ENCODE measurements at regions not wholly inside any gene's neighbourhood (a gene's known extent, or its start where the extent isn't known, plus 50 kb on each side); places are given as distances from the start of the nearest gene placed in this dataset.

DNA sequence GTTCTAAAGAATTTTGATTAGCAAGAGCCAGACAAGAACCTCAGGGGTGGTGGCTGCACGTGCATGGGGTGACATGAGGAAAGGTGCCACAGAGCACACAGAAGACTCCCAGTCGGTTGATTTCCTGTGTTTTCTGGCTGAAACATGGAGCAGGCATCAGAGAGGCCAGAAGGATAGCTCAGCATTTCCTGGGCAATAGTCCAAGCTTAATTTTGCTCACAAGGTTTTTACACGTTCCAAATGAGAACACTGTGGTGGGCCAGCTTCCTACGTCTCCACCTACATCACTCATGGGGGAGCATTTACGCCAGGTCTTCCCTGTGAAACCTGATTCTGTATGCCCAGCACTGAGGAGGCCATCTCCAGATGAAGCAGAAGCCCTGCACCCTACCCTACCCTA is 212.5 kb upstream of the CLNK start:
- H3K9me3 Mint-ChIP-seq: no peaks in the 10 kb centered on the region

DNA sequence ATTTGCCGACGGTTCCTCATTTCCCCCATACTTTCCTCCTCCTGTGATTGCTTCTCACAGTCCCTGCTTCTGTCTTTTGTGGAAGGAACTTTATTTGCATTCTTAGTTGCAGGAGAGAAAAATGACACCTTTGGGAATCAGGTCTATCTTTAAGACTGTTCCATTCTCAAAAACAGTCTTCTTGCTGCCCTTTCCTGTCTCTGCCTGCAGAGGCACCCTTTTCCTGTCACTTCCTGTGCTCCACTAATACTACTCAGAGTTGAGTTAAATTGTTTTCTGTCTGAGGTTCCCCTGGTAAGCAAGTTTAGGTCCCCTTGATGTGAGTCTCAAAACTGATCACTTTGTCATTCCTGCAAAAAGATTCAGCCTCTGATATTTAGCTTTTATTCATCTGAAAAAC is 208.8 kb upstream of the CLNK start:
- DNase-seq (ENCODE audit: extremely low spot score, unreplicated experiment): no peak
- no peaks in the 10 kb centered on the region for H3K9me3 Mint-ChIP-seq
- no peak overlapping the region for H3K4me3 Mint-ChIP-seq
- no peaks in the 10 kb centered on the region for H3K27me3 Mint-ChIP-seq
- no peak overlapping the region for H3K27ac Mint-ChIP-seq
- no peaks in the 10 kb centered on the region for H3K36me3 Mint-ChIP-seq
- TF ChIP-seq, protein P1, sequence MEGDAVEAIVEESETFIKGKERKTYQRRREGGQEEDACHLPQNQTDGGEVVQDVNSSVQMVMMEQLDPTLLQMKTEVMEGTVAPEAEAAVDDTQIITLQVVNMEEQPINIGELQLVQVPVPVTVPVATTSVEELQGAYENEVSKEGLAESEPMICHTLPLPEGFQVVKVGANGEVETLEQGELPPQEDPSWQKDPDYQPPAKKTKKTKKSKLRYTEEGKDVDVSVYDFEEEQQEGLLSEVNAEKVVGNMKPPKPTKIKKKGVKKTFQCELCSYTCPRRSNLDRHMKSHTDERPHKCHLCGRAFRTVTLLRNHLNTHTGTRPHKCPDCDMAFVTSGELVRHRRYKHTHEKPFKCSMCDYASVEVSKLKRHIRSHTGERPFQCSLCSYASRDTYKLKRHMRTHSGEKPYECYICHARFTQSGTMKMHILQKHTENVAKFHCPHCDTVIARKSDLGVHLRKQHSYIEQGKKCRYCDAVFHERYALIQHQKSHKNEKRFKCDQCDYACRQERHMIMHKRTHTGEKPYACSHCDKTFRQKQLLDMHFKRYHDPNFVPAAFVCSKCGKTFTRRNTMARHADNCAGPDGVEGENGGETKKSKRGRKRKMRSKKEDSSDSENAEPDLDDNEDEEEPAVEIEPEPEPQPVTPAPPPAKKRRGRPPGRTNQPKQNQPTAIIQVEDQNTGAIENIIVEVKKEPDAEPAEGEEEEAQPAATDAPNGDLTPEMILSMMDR (conservative IDR thresholded peaks at IDR 0.05): peak; percentile 68
- peaks cover 6% of the 10 kb centered on the region for H3K4me1 Mint-ChIP-seq (ENCODE audit: unreplicated experiment)

More for the DNA sequence above, 212.5 kb upstream of the CLNK start:
- peaks cover 9% of the 10 kb centered on the region for H3K4me1 Mint-ChIP-seq (ENCODE audit: unreplicated experiment)
- no peak overlapping the region for H3K4me3 Mint-ChIP-seq
- no peak overlapping the region for H3K27ac Mint-ChIP-seq
- H3K27me3 Mint-ChIP-seq: no peaks in the 10 kb centered on the region
- DNase-seq (ENCODE audit: extremely low spot score, unreplicated experiment): no peak
- TF ChIP-seq, protein P1 (conservative IDR thresholded peaks at IDR 0.05): no peak
- no peaks in the 10 kb centered on the region for H3K36me3 Mint-ChIP-seq

DNA sequence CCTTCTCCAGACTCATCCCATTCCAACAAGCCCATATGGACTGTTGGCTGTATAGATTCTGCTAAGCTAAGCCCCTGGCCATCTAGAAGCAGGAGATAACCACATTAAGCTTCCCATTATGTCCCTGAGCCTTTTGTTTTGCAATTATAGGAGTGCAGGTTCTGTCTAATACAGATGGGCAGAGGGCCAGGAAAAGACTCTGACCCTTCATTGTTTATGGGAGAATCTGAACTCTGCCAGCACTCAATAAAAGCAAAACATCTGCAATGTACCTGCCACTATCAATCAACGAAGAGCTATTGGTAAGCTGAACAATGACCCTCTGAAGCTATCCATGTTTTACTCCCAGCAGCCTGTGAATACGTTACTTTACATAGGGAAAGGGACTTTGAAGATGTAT is 207.3 kb upstream of the CLNK start:
- no peak for DNase-seq (ENCODE audit: extremely low spot score, unreplicated experiment)
- TF ChIP-seq, protein P1 (conservative IDR thresholded peaks at IDR 0.05): no peak
- Mint-ChIP-seq H3K9me3 (no peaks in the 10 kb centered on the region), H3K36me3 (no peaks in the 10 kb centered on the region), H3K27ac (no peak overlapping the region), H3K4me1 (ENCODE audit: unreplicated experiment) (peaks cover 6% of the 10 kb centered on the region), H3K4me3 (no peak overlapping the region), H3K27me3 (no peaks in the 10 kb centered on the region)

DNA sequence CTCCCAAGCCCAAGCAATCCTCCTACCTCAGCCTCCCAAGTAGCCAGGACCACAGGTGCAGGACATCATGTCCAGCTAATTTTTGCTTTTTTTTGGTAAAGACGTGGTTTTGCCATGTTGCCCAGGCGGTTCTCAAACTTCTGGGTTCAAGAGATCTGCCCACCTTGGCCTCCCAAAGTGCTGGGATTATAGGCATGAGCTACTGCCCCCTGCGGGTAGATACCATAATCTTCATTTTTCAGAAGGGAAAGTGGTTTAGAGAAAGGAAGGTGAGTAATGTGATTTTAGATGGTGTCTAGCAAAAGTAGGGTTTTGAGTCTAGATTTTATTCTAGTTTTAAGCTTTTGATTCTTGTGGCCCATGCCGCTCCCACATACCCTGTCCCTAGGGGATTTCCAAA is 205.3 kb upstream of the CLNK start:
- H3K36me3 Mint-ChIP-seq: no peaks in the 10 kb centered on the region
- H3K9me3 Mint-ChIP-seq: no peaks in the 10 kb centered on the region
- H3K27me3 Mint-ChIP-seq: no peaks in the 10 kb centered on the region
- no peak for DNase-seq (ENCODE audit: extremely low spot score, unreplicated experiment)
- H3K27ac Mint-ChIP-seq: no peak overlapping the region
- TF ChIP-seq, protein P1 (conservative IDR thresholded peaks at IDR 0.05): no peak
- H3K4me3 Mint-ChIP-seq: no peak overlapping the region
- peaks cover 6% of the 10 kb centered on the region for H3K4me1 Mint-ChIP-seq (ENCODE audit: unreplicated experiment)

DNA sequence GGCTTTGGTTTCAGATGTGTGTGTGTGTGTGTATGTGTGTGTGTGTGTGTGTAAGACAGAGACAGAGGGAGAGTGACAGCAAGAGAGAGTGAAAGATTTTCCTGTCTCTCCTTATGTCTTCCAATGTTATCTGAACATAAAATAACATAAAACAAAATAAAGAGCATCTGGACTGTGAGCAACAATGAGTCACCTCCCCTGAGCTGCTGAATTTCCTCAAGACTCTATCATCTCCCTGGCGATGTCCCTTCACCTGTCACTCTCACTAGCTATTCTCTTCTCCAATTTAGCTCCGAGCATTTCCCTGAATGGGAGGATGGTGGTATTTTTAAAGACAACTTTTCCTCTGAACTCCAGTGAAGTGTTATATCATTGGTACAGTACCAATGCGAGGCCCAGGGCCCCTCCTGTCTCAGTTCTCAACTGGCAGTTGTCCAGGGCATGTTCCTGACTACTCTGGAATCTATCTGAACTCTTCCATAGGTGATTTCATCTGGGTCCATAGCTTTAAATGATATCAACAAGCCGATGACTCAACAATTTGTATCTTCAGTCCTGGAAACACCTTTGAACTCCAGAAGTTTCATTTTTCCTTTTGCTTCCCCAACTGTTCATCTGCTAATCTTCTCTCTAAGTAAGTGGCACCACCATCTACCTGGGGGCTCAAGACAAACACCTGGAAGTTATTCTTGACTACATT is 195.0 kb upstream of the CLNK start:
- Mint-ChIP-seq H3K27me3 (no peaks in the 10 kb centered on the region), H3K4me3 (no peak overlapping the region), H3K4me1 (ENCODE audit: unreplicated experiment) (no peaks in the 10 kb centered on the region), H3K9me3 (no peaks in the 10 kb centered on the region), H3K36me3 (no peaks in the 10 kb centered on the region), H3K27ac (no peak overlapping the region)
- TF ChIP-seq, protein P1 (conservative IDR thresholded peaks at IDR 0.05): no peak
- DNase-seq (ENCODE audit: extremely low spot score, unreplicated experiment): no peak

Measured in type B pancreatic cell (in vitro differentiated cells).